NCI-H1092 treated with DMSO at 0.1 percent for 48 hours (cell line): ENCODE measurements at regions not wholly inside any gene's neighbourhood (a gene's known extent, or its start where the extent isn't known, plus 50 kb on each side); places are given as distances from the start of the nearest gene placed in this dataset.

ENCODE experiments used
- DNase-seq: peaks from one replicate; lab custom pipeline; 2025; lab: John Stamatoyannopoulos, UW

DNA sequence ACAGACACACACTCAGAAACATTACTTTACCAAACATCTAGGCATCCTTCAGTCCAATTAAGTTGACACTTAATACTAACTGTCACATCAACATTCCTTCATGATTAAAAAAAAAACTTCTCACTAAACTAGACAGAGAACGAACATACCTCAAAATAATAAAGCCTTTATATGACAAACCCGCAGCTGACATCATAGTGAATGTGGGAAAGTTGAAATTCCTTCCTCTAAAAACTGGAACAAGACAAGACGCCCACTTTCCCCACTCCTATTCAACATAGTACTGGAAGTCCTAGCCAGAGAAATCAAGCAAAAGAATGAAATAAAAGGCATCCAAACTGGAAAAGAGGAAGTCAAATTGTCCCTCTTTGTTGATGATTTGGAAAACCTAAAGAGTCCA lies 96.9 kb upstream of the PPP1R9A start:
- DNase-seq: no peak

DNA sequence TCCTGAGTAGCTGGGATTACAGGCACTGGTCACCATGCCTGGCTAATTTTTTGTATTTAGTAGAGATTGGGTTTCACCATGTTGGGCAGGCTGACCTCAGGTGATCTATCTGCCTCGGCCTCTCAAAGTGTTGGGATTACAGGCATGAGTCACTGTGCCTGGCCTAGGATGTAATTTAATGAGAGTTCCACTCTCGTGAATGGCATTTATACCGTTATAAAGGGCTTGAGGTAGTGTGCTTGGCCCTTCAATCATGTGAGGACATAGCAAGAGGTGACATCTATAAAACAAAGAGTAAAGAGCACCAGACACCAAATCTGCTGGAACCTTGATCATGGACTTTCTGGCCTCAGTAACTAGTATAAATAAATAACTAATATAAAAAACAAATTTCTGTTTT lies 93.5 kb upstream of the PPP1R9A start:
- DNase-seq: no peak

DNA sequence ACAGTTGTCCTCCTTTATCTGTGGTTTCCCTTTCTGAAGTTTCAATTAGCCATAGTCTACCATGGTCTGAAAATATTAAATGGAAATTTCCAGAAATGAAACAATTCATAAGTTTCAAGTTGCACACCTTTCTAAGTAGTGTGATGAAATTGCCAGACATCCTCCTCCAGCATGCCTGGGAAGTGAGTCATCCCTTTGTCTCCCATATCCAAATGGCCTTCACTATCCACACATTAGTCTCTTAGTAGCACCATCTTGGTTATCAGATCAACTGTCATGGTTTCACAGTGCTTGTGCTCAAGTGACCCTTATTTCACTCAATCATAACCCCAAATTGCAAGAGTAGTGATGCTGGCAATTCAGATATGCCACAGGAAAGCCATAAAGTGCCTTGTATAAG lies 83.4 kb upstream of the PPP1R9A start:
- DNase-seq: no peak

DNA sequence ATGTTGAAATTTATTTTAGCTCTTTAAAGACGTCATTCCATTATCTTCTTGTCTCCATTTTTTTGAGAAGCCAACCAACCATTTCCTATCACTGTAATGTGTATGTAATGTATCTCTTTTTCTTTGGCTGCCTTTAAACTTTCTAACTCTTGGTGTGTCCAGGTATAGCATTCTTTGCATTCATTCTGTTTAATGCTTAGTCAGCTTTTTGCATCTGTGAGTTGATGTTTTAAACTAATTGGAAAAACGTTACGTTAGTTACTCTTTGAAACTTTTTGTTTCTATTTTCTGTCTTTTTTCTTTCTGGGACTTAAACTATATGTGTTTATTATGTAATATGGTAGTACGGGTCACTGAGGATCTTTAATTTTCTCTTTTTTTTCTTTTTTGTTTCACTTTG lies 77.4 kb upstream of the PPP1R9A start:
- no peak for DNase-seq

DNA sequence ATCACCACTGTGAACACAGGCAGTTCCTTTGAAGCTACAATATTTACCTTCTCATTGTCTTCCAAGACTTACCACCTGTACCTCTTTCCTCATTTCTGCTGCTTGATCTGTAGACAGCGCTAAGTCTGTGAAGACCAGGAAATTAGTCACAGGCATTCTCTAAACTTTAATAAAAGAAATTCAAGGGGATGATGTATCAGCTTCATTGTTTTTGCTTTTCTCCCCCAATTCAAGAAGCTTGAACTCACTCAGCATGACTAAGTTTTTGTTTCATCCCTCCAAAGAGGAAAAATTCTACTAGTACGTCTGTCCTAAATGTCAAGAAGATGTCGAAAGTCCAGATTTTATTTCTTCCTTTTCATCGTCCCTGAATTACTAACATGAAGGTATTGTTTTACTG lies 75.3 kb upstream of the PPP1R9A start:
- no peak for DNase-seq

DNA sequence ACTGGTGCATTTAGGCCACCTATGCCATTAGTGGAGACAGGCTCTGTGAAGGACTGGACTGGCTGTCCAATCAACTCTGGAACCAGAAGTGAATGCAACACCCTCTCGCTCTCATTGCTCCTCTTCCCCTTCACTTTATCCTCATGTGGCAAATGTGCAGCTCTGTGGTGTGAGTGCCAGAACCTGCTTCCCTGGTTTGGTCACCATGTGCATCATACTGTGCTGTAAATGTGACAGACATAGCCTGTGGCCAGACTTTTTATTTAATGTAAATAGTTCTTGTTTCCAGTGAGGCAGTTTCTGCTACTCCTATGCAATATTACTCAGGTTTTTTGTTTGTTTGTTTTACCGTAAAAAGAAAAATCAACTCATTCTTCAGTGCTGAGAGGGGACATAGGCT lies 73.0 kb upstream of the PPP1R9A start:
- no peak for DNase-seq

DNA sequence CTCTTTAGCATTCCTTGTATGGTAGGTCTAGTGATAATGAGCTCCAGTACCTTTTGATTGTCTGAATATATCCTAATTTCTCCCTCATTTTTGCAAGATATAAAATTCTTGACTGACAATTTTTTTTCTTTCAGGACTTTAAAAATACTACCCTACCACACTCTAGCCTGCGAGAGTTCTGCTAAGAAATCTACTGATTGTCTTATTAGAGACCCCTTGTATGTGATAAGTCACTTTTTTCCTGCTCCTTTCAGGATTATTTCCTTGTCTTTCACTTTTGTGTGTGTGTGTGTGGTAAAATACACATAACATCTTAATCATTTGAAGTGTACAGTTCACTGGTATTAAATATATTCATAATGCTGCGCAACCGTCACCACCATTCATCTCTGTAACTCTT lies 68.7 kb upstream of the PPP1R9A start:
- DNase-seq: no peak

DNA sequence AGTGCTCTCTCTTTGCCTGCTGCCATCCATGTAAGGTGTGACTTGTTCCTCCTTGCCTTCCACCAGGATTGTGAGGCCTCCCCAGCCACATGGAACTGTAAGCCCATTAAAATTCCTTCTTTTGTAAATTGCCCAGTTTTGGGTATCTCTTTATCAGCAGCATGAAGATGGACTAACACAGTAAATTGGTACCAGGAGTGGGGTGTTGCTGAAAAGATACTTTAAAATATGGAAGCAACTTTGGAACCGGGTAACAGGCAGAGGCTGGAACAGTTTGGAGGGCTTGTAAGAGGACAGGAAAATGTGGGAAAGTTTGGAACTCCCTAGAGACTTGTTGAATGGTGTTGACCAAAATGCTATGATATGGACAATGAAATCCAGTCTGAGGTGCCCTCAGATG lies 63.8 kb upstream of the PPP1R9A start:
- no peak for DNase-seq

DNA sequence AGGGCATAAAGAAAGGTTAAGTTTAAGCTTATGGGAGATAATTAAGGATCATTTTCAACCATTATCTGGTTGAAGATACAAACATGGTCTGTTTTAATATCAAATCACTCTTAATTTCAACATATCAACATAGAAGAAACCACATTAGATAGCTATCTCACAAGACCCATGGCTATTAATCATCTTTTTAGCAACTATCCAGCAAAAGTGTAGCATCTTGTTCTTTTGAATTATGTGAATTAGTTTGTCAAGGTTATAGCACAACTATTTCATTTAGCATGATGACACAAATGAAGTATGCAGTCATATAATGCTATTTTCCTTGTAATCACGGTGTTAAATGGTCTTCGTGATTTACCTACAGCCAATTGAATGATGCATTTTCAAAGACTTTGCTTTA lies 58.9 kb upstream of the PPP1R9A start:
- DNase-seq: no peak

DNA sequence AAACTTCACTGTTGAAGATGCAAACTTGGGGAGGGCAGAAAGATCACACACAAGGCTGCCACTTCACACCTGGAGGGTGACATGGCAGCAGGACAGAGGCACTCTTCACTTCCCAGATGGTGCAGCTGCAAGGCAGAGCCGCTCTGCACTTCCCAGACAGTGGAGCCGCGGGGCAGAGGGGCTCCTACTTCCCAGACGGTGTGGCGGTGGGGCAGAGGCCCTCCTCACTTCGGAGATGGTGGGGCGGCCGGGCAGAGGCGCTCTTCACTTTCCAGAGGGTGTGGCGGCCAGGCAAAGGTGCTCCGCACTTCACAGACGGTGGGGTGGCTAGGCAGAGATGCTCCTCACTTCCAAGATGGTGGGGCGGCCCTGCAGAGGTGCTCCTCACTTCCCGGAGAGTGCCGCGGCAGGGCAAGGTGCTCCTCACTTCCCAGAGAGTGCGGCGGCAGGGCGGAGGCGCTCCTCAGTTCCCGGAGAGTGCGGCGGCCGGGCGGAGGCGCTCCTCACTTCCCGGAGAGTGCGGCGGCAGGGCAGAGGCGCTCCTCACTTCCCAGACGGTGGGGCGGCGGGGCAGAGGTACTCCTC lies 58.3 kb upstream of the PPP1R9A start:
- no peak for DNase-seq

DNA sequence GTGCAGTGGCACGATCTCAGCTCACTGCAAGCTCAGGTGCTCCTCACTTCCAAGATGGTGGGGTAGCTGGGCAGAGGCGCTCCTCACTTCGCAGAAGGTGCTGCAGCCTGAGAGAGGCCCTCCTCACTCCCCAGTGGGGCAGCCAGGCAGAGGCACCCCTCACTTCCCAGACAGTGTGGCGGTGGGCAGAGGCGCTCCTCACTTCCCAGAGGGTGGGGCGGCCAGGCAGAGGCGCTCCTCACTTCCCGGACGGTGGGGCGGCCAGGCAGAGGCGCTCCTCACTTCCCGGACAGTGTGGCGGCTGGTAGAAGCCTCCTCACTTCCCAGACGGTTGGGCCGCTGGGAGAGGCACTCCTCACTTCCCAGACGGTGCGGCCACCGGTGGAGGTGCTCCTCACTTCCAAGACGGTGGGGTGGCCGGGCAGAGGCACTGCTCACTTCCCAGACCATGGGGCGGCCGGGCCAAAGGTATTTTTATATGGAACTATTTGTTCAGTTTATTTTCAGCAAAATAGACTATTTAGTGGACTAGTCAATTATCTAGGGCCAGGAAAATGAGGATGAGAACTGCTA lies 57.7 kb upstream of the PPP1R9A start:
- no peak for DNase-seq

DNA sequence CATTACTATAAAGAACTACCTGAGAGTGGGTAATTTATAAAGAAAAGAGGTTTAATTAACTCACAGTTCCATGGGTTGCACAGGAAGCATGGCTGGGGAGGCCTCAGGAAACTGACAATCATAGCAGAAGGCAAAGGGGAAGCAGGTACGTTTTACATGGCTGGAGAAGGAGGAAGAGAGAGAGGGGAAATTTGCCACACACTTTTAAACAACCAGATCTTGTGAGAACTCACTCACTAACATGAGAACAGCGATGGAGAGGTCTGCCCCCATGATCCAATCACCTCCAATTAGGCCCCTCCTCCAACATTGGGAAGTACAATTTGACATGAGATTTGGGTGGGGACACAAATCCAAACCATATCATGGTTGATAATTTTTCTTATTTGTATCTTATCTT lies 51.8 kb upstream of the PPP1R9A start:
- no peak for DNase-seq

DNA sequence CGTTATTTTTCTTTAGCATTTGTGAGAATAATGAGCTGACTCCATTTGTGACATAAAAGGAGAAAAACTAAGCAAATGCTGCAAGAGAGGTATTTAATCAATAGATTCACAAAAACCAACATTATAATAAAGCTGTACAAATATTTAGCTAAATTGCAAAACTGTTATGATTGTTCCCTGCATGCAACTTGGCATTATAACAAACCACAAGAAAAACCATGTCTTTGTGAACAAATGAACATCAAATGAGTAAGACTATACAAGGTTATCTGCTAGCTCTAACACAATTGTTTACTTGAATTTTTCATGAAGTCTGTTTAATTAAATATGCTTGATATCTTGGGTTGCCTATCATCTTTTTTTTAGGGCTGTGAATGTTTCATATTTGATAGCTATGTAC lies 50.8 kb upstream of the PPP1R9A start:
- DNase-seq: no peak
